H9 (cell line): ENCODE measurements at regions not wholly inside any gene's neighbourhood (a gene's known extent, or its start where the extent isn't known, plus 50 kb on each side); places are given as distances from the start of the nearest gene placed in this dataset.

ENCODE experiments used
- DNase-seq: peaks from one replicate; pipeline ENCODE4 v3.0.0-alpha.2; 2017
- H2AFZ ChIP-seq: one replicate; pipeline ENCODE4 v1.6.1; 2013; ENCODE audit warnings: mild to moderate bottlenecking, low read length, control low read depth, moderate library complexity
- H2AK5ac ChIP-seq: 2 replicates; pipeline ENCODE4 v1.6.1; 2013; ENCODE audit warnings: low read length, control low read depth, mixed read lengths; ENCODE audit not compliant: insufficient read length
- H2BK120ac ChIP-seq: one replicate; pipeline ENCODE4 v1.6.1; 2013; ENCODE audit warnings: low read depth, mild to moderate bottlenecking, low read length, control low read depth, inconsistent platforms; ENCODE audit not compliant: poor library complexity, severe bottlenecking
- H2BK12ac ChIP-seq: 2 replicates; pipeline ENCODE4 v1.6.1; 2013; ENCODE audit warnings: low read length, control low read depth, mixed read lengths, low read depth; ENCODE audit not compliant: insufficient read length
- H2BK15ac ChIP-seq: 2 replicates; pipeline ENCODE4 v1.6.1; 2013; ENCODE audit warnings: low read depth, low read length, control low read depth
- H2BK20ac ChIP-seq: one replicate; pipeline ENCODE4 v1.6.1; 2013; ENCODE audit warnings: low read depth, mild to moderate bottlenecking, low read length, control low read depth, inconsistent platforms; ENCODE audit not compliant: poor library complexity, severe bottlenecking
- H2BK5ac ChIP-seq: 2 replicates; pipeline ENCODE4 v1.6.1; 2013; ENCODE audit warnings: low read length, control low read depth, mixed read lengths; ENCODE audit not compliant: insufficient read length
- H3K14ac ChIP-seq: 2 replicates; pipeline ENCODE4 v1.6.1; 2013; ENCODE audit warnings: low read length, control low read depth; ENCODE audit not compliant: insufficient read depth
- H3K18ac ChIP-seq: 2 replicates; pipeline ENCODE4 v1.6.1; 2013; ENCODE audit warnings: low read depth, mild to moderate bottlenecking, mixed read lengths, low read length, control low read depth; ENCODE audit not compliant: insufficient read length
- H3K23ac ChIP-seq: 2 replicates; pipeline ENCODE4 v1.6.1; 2013; ENCODE audit warnings: low read length, control low read depth, mixed read lengths, low read depth; ENCODE audit not compliant: insufficient read length
- H3K23me2 ChIP-seq: 2 replicates; pipeline ENCODE4 v1.6.1; 2013; ENCODE audit warnings: low read depth, mild to moderate bottlenecking, mixed read lengths, low read length, control low read depth; ENCODE audit not compliant: insufficient read length, poor library complexity, severe bottlenecking
- H3K27ac ChIP-seq: 2 replicates; pipeline ENCODE4 v1.5.1; 2013; ENCODE audit warnings: low read length, control low read depth, mixed read lengths, low read depth; ENCODE audit not compliant: insufficient read length
- H3K27me3 ChIP-seq: 2 replicates; pipeline ENCODE4 v1.6.1; 2013; ENCODE audit warnings: low read length, control low read depth, inconsistent platforms; ENCODE audit not compliant: insufficient read depth
- H3K4ac ChIP-seq: 2 replicates; pipeline ENCODE4 v1.6.1; 2013; ENCODE audit warnings: low read depth, mild to moderate bottlenecking, control low read depth, inconsistent platforms, low read length, moderate library complexity
- H3K4me1 ChIP-seq: 2 replicates; pipeline ENCODE4 v1.6.1; 2013; ENCODE audit warnings: low read length, control low read depth, inconsistent platforms; ENCODE audit not compliant: insufficient read depth
- H3K4me2 ChIP-seq: 2 replicates; pipeline ENCODE4 v1.6.1; 2013; ENCODE audit warnings: low read length, control low read depth, mixed read lengths; ENCODE audit not compliant: insufficient read length, insufficient read depth
- H3K56ac ChIP-seq: 2 replicates; pipeline ENCODE4 v1.6.1; 2013; ENCODE audit warnings: low read depth, mild to moderate bottlenecking, mixed read lengths, low read length, control low read depth; ENCODE audit not compliant: insufficient read length
- H3K79me1 ChIP-seq: 2 replicates; pipeline ENCODE4 v1.6.1; 2013; ENCODE audit warnings: low read depth, mild to moderate bottlenecking, moderate library complexity, low read length, control low read depth, inconsistent platforms; ENCODE audit not compliant: insufficient read depth, poor library complexity, severe bottlenecking
- H3K79me2 ChIP-seq: 2 replicates; pipeline ENCODE4 v1.6.1; 2013; ENCODE audit warnings: low read length, control low read depth, inconsistent platforms; ENCODE audit not compliant: insufficient read depth
- H3K9ac ChIP-seq: 2 replicates; pipeline ENCODE4 v1.6.1; 2013; ENCODE audit warnings: low read length, control low read depth, mixed read lengths; ENCODE audit not compliant: insufficient read length; ENCODE audit errors: extremely low read depth
- H3K9me3 ChIP-seq: one replicate; pipeline ENCODE4 v1.6.1; 2013; ENCODE audit warnings: low read depth, low read length, inconsistent platforms; ENCODE audit not compliant: control insufficient read depth
- H3T11ph ChIP-seq: one replicate; pipeline ENCODE4 v1.6.1; 2013; ENCODE audit warnings: mild to moderate bottlenecking, low read length, control low read depth, inconsistent platforms
- H4K20me1 ChIP-seq: one replicate; pipeline ENCODE4 v1.6.1; 2013; ENCODE audit not compliant: control insufficient read depth, insufficient read length, insufficient read depth
- H4K5ac ChIP-seq: 2 replicates; pipeline ENCODE4 v1.6.1; 2013; ENCODE audit warnings: low read depth, mild to moderate bottlenecking, mixed read lengths, low read length, control low read depth; ENCODE audit not compliant: insufficient read length
- H4K8ac ChIP-seq: replicated peaks from 2 replicates; pipeline ENCODE4 v1.6.1; 2013; ENCODE audit warnings: low read length, control low read depth, mixed read lengths, low read depth; ENCODE audit not compliant: insufficient read length
- H4K91ac ChIP-seq: 2 replicates; pipeline ENCODE4 v1.6.1; 2013; ENCODE audit warnings: low read depth, mild to moderate bottlenecking, moderate library complexity, mixed read lengths, low read length, control low read depth; ENCODE audit not compliant: insufficient read length
- H3K27ac Mint-ChIP-seq, 3 experiments: 2 replicates in 2 of 3; 3 replicates in 1 of 3; pipeline ENCODE4 v1.8.0; 2020 to 2021; ENCODE audit warnings: mixed read lengths in 3 of 3, mild to moderate bottlenecking in 1 of 3, moderate library complexity in 1 of 3
- H3K27me3 Mint-ChIP-seq: 2 replicates; pipeline ENCODE4 v1.8.0; 2021; ENCODE audit warnings: low read depth, mild to moderate bottlenecking, moderate library complexity, mixed read lengths
- H3K36me3 Mint-ChIP-seq, 3 experiments: 2 replicates in 2 of 3; 3 replicates in 1 of 3; pipeline ENCODE4 v1.8.0; 2020 to 2021; ENCODE audit warnings: low read depth in 3 of 3, mixed read lengths in 3 of 3; ENCODE audit not compliant: insufficient read depth in 1 of 3
- H3K4me1 Mint-ChIP-seq, 2 experiments: 2 replicates each; pipeline ENCODE4 v1.8.0; 2020; ENCODE audit warnings: mixed read lengths in 2 of 2
- H3K4me3 Mint-ChIP-seq, 2 experiments: 2 replicates in 1 of 2; 3 replicates in 1 of 2; pipeline ENCODE4 v1.8.0; 2020 to 2021; ENCODE audit warnings: mild to moderate bottlenecking in 2 of 2, mixed read lengths in 2 of 2, moderate library complexity in 1 of 2
- H3K9me3 Mint-ChIP-seq, 2 experiments: 2 replicates in 1 of 2; 3 replicates in 1 of 2; pipeline ENCODE4 v1.8.0; 2020; ENCODE audit warnings: mild to moderate bottlenecking in 2 of 2, mixed read lengths in 2 of 2, moderate library complexity in 1 of 2
- CTCF ChIP-seq: fragments of 200-600 bp; sonication (generic); conservative IDR thresholded peaks from 3 replicates; pipeline ENCODE4 v1.8.0; 2021; ENCODE audit warnings: antibody characterized with exemption, mild to moderate bottlenecking

DNA sequence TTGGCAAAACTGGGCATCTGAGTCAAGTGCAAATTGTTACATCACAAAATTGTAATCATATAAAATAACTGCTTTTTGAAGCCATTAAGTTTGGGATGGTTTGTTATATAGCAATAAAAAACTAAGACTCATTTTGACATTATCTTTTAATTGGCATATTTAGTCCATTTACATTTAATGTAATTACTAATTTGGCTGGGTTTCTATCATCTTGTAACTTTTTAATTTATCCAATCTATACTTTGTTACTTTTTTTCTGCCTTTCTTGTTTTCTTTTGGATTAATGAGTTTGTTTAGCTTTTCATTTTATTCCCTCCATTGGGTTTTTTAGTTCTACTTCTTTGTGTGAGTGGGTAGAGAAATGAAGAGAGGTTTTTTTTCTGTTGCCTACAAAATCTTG lies 76.3 kb downstream of the DRAM2 start:
- Mint-ChIP-seq H3K27me3 (peaks cover 3% of the 10 kb centered on the region), H3K36me3 (peaks cover 0 to 5% (median 0%) of the 10 kb centered on the region in 3 experiments; a peak in 3 of 7 replicates), H3K9me3 (peaks cover 62 to 74% of the 10 kb centered on the region in 2 experiments), H3K4me3 (no peak overlapping the region), H3K27ac (no peak overlapping the region), H3K4me1 (0 out of 4 replicates have a peak, but pooled peaks cover 0 to 5% of the 10 kb centered on the region in 2 experiments)
- no peak overlapping the region for H2AK5ac ChIP-seq
- H3T11ph ChIP-seq = no peak overlapping the region
- no peak overlapping the region for H2AFZ ChIP-seq
- no peaks in the 10 kb centered on the region for H3K79me1 ChIP-seq
- no peak overlapping the region for H4K5ac ChIP-seq
- H2BK5ac ChIP-seq = no peak overlapping the region
- H2BK120ac ChIP-seq = no peak overlapping the region
- no peak for DNase-seq
- no peaks in the 10 kb centered on the region for H3K9me3 ChIP-seq
- H3K23ac ChIP-seq = no peak overlapping the region
- H3K4me1 ChIP-seq = no peaks in the 10 kb centered on the region
- H2BK12ac ChIP-seq = no peak overlapping the region
- H3K4me2 ChIP-seq = no peak overlapping the region
- no peaks in the 10 kb centered on the region for H3K27me3 ChIP-seq
- H3K23me2 ChIP-seq = no peaks in the 10 kb centered on the region
- no peak overlapping the region for H3K14ac ChIP-seq
- H3K18ac ChIP-seq = no peak overlapping the region
- no peak overlapping the region for H4K8ac ChIP-seq
- H3K27ac ChIP-seq = no peak overlapping the region
- no peak for TF ChIP-seq CTCF
- no peak overlapping the region for H3K56ac ChIP-seq
- no peak overlapping the region for H3K4ac ChIP-seq
- H4K20me1 ChIP-seq = no peaks in the 10 kb centered on the region
- no peak overlapping the region for H2BK15ac ChIP-seq
- H3K79me2 ChIP-seq = no peaks in the 10 kb centered on the region
- H2BK20ac ChIP-seq = no peak overlapping the region
- no peak overlapping the region for H4K91ac ChIP-seq
- H3K9ac ChIP-seq = no peak overlapping the region
